Mucosa of descending colon (tissue), 3 donors: ENCODE measurements at regions not wholly inside any gene's neighbourhood (a gene's known extent, or its start where the extent isn't known, plus 50 kb on each side); places are given as distances from the start of the nearest gene placed in this dataset.
"Not testable (repeated sequence)": the region's sequence is repeated elsewhere in the genome, so short reads cannot be mapped to it uniquely, and the experiment has no call there.

ENCODE experiments used
- ATAC-seq: fragments of 200-7000 bp; cut with Tn5 transposase; one replicate; pipeline ENCODE4 v1.9.1; 2020; ENCODE audit warnings: mild to moderate bottlenecking, moderate library complexity
- DNase-seq, 3 donors: peaks; one replicate each; pipeline ENCODE4 v3.0.0-alpha.2; 2020
- H3K36me3 ChIP-seq: fragments of 200-600 bp; one replicate; pipeline ENCODE4 v1.8.0; 2021; ENCODE audit warnings: low read depth, mild to moderate bottlenecking
- H3K4me1 ChIP-seq: fragments of 200-600 bp; one replicate; pipeline ENCODE4 v1.8.0; 2021; ENCODE audit warnings: low read depth, mild to moderate bottlenecking
- H3K4me3 ChIP-seq: fragments of 200-600 bp; one replicate; pipeline ENCODE4 v1.8.0; 2021; ENCODE audit warnings: mild to moderate bottlenecking
- H3K9me3 ChIP-seq: fragments of 200-600 bp; one replicate; pipeline ENCODE4 v1.8.0; 2021; ENCODE audit warnings: mild to moderate bottlenecking
- intact Hi-C, 2 donors: fragments of 100-400 bp; cut with DNase I in 1 of 2; cut with micrococcal nuclease in 1 of 2; formaldehyde crosslinking; loops; one replicate each; pipeline versions ENCODE4 v1.11.0 to v1.11.1; 2022; cut with DNase I, micrococcal nuclease
- TF ChIP-seq, protein P1 (sequence below): fragments of 200-600 bp; IDR thresholded peaks from one replicate; pipeline ENCODE4 v1.8.0; 2022; ENCODE audit warnings: antibody characterized with exemption, mild to moderate bottlenecking
- donor health status: DM: no; HTN: no; CAD: no; lungs with moderate emphysema.
- donor health status: DM: no; HTN: no; CAD: no.
- donor health status: DM: no; HTN: yes; CAD: no.

DNA sequence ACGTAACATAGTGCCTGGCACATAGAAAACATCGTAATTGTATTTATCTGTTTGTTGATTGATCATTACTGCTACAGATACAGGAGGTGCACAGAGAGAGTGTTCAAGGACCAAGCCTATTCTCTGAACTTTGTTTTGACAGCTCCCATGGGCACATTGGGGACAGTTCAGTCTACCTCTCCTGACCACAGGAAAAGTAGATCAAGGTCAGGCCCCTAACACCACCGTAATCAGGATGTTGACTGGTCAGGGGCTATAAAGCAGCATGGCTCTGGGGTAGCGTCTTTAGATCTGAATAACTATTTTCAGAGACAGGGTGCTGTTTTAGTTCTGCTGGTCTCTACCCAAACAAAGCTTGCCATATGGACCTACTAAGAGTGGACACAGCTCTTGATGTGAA is 223.1 kb upstream of the IRF2BP2 start:
- no peak for DNase-seq
- no peaks in the 10 kb centered on the region for H3K36me3 ChIP-seq
- TF ChIP-seq, protein P1, sequence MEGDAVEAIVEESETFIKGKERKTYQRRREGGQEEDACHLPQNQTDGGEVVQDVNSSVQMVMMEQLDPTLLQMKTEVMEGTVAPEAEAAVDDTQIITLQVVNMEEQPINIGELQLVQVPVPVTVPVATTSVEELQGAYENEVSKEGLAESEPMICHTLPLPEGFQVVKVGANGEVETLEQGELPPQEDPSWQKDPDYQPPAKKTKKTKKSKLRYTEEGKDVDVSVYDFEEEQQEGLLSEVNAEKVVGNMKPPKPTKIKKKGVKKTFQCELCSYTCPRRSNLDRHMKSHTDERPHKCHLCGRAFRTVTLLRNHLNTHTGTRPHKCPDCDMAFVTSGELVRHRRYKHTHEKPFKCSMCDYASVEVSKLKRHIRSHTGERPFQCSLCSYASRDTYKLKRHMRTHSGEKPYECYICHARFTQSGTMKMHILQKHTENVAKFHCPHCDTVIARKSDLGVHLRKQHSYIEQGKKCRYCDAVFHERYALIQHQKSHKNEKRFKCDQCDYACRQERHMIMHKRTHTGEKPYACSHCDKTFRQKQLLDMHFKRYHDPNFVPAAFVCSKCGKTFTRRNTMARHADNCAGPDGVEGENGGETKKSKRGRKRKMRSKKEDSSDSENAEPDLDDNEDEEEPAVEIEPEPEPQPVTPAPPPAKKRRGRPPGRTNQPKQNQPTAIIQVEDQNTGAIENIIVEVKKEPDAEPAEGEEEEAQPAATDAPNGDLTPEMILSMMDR, result no peak
- no peaks in the 10 kb centered on the region for H3K4me1 ChIP-seq
- no peak for ATAC-seq
- H3K4me3 ChIP-seq, result no peak overlapping the region
- intact Hi-C loops, result no loop called here
- H3K9me3 ChIP-seq, result no peaks in the 10 kb centered on the region

DNA sequence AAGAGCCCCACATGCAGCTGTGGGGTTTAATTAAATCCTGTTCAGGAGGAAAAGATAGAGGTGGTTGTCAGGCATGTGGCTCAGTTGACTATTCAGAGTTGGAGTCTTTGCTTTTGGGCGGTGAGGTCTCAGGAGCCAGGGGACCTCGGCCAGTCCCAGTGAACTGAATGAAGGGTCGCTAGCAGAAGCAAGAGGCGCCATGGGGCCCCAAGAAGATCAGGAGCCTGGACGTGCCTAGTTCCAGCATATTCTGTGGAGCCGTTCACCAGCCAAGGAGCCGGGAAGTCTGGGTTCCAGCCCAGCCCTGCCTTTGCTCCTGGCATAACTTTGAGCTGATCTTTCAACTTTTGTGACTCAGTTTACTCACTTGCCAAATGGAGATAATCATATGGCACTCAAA is 217.7 kb upstream of the IRF2BP2 start:
- H3K4me3 ChIP-seq, result no peak overlapping the region
- peaks cover 40% of the 10 kb centered on the region for H3K4me1 ChIP-seq
- TF ChIP-seq, protein P1, result no peak
- ATAC-seq (no peak), DNase-seq (no peak)
- no peaks in the 10 kb centered on the region for H3K36me3 ChIP-seq
- no peaks in the 10 kb centered on the region for H3K9me3 ChIP-seq
- intact Hi-C loops, result loop anchor here in 1 of 2 donors (10.0 kb wide), 1 partner anchor 137 kb away; no protein-coding TSS in a partner anchor

DNA sequence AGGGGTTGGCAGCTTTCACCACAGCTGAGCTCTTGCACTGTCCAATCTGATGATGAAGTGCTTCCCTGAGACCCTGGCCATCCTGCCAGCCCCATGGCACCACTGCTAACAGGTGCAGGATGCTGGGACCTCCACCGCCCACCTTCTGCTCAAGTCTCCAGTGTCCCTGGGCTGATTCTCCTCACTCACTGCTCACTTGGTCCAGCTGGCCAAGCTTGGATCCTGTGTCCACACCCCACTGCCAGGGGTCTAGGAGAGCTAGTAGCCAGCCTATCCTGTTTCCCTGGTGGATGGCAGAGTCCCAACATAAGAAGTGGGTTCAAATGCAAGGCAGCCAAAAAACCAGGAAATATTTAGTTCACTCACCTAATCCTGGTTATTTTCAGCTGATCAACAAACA is 217.2 kb upstream of the IRF2BP2 start:
- intact Hi-C loops, result loop anchor here in 1 of 2 donors (10.0 kb wide), 1 partner anchor 138 kb away; no protein-coding TSS in a partner anchor
- no peaks in the 10 kb centered on the region for H3K9me3 ChIP-seq
- no peak overlapping the region for H3K4me3 ChIP-seq
- no peaks in the 10 kb centered on the region for H3K36me3 ChIP-seq
- ATAC-seq (no peak), DNase-seq (no peak)
- H3K4me1 ChIP-seq, result peaks cover 41% of the 10 kb centered on the region
- TF ChIP-seq, protein P1, result no peak

DNA sequence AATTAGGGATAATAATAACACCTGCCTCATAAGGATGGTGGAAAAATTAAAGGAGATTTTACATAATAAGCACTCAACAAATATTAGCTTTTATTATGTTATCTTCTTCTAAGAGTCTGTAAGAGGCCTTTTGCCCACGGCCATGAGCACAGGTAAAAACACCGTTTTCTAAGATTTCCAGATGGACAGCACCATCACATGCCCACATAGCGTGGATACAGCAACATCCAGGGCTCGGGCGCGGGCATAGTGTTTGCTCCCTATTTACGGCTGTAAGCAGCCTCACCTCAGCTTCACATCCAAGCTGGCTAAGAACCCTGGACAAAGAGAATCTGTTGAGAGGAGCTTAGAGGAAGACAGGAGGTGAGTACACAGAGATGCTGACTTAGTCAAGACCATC is 216.4 kb upstream of the IRF2BP2 start:
- ATAC-seq (no peak), DNase-seq (no peak)
- no peaks in the 10 kb centered on the region for H3K36me3 ChIP-seq
- H3K9me3 ChIP-seq, result no peaks in the 10 kb centered on the region
- TF ChIP-seq, protein P1, result no peak
- H3K4me1 ChIP-seq, result peaks cover 41% of the 10 kb centered on the region
- no peak overlapping the region for H3K4me3 ChIP-seq
- intact Hi-C loops, result loop anchor here in 1 of 2 donors (10.0 kb wide), 1 partner anchor 138 kb away; no protein-coding TSS in a partner anchor

DNA sequence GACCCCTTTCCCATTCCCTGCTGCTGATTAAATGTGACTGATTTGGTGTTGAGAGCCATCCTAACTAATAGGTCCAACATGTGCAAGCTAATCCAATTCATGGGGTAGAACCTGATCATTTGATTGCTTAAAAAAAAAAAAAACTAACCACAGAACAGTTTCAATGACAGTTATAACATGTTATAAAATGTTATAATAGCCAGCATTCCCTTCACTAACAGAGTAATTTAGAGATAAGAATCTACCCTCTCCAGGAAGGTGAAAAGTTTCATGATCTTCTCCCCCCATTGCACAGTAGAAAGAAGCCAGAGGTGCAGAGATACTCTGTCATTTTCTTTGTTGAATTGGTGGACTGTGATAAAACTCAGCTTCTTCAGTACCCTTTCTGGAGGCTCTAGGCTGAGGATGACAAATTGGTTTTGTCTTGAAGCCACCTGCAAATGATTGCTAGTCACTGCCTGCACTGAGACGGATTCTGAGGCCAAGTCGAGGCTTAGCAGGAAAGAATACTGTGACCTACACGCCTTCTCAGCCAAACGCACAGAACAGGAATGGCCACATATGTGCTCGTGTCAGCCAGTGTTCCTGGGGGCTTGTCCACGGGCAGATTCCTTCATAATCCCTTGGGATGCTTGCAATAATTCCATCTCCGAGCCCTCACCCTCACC is 215.7 kb upstream of the IRF2BP2 start:
- intact Hi-C loops, result loop anchor here in 1 of 2 donors (10.0 kb wide), 1 partner anchor 139 kb away; no protein-coding TSS in a partner anchor
- H3K4me1 ChIP-seq, result peaks cover 41% of the 10 kb centered on the region
- H3K9me3 ChIP-seq, result no peaks in the 10 kb centered on the region
- no peak overlapping the region for H3K4me3 ChIP-seq
- H3K36me3 ChIP-seq, result no peaks in the 10 kb centered on the region
- ATAC-seq (peak; percentile 64), DNase-seq (peak in 2 of 3 donors; percentile 47 to 54)
- TF ChIP-seq, protein P1, result no peak

DNA sequence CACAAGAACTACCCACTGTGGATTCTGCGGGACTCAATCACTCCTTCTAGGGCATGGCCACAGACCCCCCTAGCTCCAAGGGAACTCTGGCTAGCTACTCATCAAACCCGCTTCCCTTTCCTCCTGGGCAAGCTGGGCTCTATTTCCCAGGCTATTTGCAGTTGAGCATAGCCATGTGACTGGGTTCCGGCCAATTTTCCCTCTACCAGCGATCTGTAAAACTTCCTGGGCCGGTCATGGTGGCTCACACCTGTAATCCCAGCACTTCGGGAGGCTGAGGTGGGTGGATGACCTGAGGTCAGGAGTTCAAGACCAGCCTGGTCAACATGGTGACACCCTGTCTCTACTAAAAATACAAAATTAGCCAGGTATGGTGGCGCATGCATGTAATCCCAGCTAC is 214.9 kb upstream of the IRF2BP2 start:
- peaks cover 41% of the 10 kb centered on the region for H3K4me1 ChIP-seq
- DNase-seq (peak in 2 of 3 donors; percentile 55 to 57), ATAC-seq (peak; percentile 32)
- H3K9me3 ChIP-seq, H3K4me3 ChIP-seq, H3K36me3 ChIP-seq: not testable (repeated sequence)
- intact Hi-C loops, result loop anchor here in 1 of 2 donors (10.0 kb wide), 1 partner anchor 140 kb away; no protein-coding TSS in a partner anchor
